ENCODE measurements at regions not wholly inside any gene's neighbourhood (a gene's known extent, or its start where the extent isn't known, plus 50 kb on each side); places are given as distances from the start of the nearest gene placed in this dataset.

GRCh38 chr2:22449696-22450095 lies 935.3 kb upstream of the KLHL29 start:
- ChIA-PET CTCF (ENCODE audit: low intra/inter-chr PET ratio, low total read pairs) (no interaction called here), POLR2A (no interaction called here)
- no peak overlapping the region for H3K4me2 ChIP-seq (ENCODE audit: low read depth, low read length)
- no peak for ATAC-seq
- no peak for FAIRE-seq
- no peaks in the 10 kb centered on the region for H3K79me2 ChIP-seq (ENCODE audit: insufficient read depth, low read length)
- H2AFZ ChIP-seq (ENCODE audit: low read length) = no peak overlapping the region
- H3K27ac ChIP-seq (ENCODE audit: extremely low read length, insufficient read depth, low read length) = no peak overlapping the region
- no peak for DNase-seq (ENCODE audit: low spot score)
- peaks cover 52% of the 10 kb centered on the region for H3K9me3 ChIP-seq (ENCODE audit: low read length)
- no peaks in the 10 kb centered on the region for H4K20me1 ChIP-seq (ENCODE audit: insufficient read depth, low read length)
- WGBS (ENCODE audit: low lambda C conversion rate) = 1% methylated on average over 5 of the region's 5 CpGs
- intact Hi-C loops (cut with micrococcal nuclease; ENCODE audit: unreplicated experiment) = no loop called here
- no peaks in the 10 kb centered on the region for H3K4me1 ChIP-seq (ENCODE audit: insufficient read depth, low read length)
- in situ Hi-C loops (cut with HindIII; ENCODE audit: extremely low pct_ligation_motif_present, low pct_unique_long_range_greater_than_20kb) = no loop called here
- no peaks in the 10 kb centered on the region for H3K36me3 ChIP-seq (replicated peaks in 1 of 2; ENCODE audit: control insufficient read depth in 1 of 2, insufficient read depth in 2 of 2, low read length in 2 of 2)
- no TSS peak for BruUV-seq (replicated peaks)
- no peaks in the 10 kb centered on the region for H3K27me3 ChIP-seq (ENCODE audit: control insufficient read depth in 1 of 2, insufficient read depth in 2 of 2, low read length in 2 of 2)
- H3K4me3 ChIP-seq (replicated peaks in 1 of 3; ENCODE audit: insufficient read depth in 1 of 3, low read depth in 2 of 3, low read length in 3 of 3) = no peak overlapping the region
- no peak overlapping the region for H3K9ac ChIP-seq (ENCODE audit: insufficient read depth, low read depth, low read length)
- no peak for TF ChIP-seq GABPA (IDR thresholded peaks at IDR 0.05; ENCODE audit: low read depth, low read length)
- no peak for TF ChIP-seq GABPA (CRISPR knock-in tag; IDR thresholded peaks at IDR 0.05; ENCODE audit: low read depth)
- TF ChIP-seq ZNF17 (CRISPR knock-in tag; IDR thresholded peaks at IDR 0.05) = no peak
- no peak for TF ChIP-seq ZNF513 (CRISPR knock-in tag; conservative IDR thresholded peaks at IDR 0.05)
- TF ChIP-seq ZNF576 (CRISPR knock-in tag; IDR thresholded peaks at IDR 0.05) = no peak
- no peak for TF ChIP-seq NBN (conservative IDR thresholded peaks at IDR 0.05)
- no peak for TF ChIP-seq ZNF704 (CRISPR knock-in tag; IDR thresholded peaks at IDR 0.05; ENCODE audit: borderline replicate concordance)
- TF ChIP-seq ZNF639 (CRISPR knock-in tag; conservative IDR thresholded peaks at IDR 0.05) = no peak
- no peak for TF ChIP-seq TRAFD1 (CRISPR knock-in tag; IDR thresholded peaks at IDR 0.05; ENCODE audit: borderline replicate concordance)
- TF ChIP-seq SETDB1 (CRISPR knock-in tag; IDR thresholded peaks at IDR 0.05; ENCODE audit: borderline replicate concordance) = no peak
- TF ChIP-seq ZNF598 (CRISPR knock-in tag; IDR thresholded peaks at IDR 0.05; ENCODE audit: borderline replicate concordance) = no peak
- TF ChIP-seq MEF2D (CRISPR knock-in tag; IDR thresholded peaks at IDR 0.05) = no peak
- no peak for TF ChIP-seq AHDC1 (CRISPR knock-in tag; IDR thresholded peaks at IDR 0.05; ENCODE audit: borderline replicate concordance)
- no peak for TF ChIP-seq KLF12 (CRISPR knock-in tag; IDR thresholded peaks at IDR 0.05; ENCODE audit: borderline replicate concordance)

Data from HepG2 (cell line).